ENCODE measurements at regions not wholly inside any gene's neighbourhood (a gene's known extent, or its start where the extent isn't known, plus 50 kb on each side); places are given as distances from the start of the nearest gene placed in this dataset.

GRCh38 chr3:168889666-168890065 lies 773.8 kb downstream of the MECOM start:
- DNase-seq (ENCODE audit: low spot score) = no peak

- no peak for DNase-seq (ENCODE audit: low spot score)
These were observed 774.7 kb downstream of the MECOM start for GRCh38 chr3:168888781-168889180.

DNA sequence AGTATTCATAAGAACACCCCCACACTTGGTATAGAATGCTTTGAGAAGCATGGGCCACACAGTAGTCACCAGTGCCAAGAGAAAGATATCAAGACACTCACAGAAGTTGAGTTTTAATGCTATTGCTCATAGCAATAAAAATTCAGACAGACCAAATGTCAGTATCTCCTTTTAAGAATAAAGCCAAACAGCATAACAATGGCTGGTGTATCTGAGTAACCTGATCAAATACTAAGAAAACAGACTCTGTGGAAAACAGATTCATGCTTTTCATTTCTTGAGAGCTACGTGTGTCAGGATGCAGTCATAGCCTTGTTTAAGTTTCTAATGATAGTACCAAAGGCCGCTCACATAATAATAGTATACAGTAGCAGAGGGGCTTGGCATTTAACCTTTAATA lies 778.5 kb downstream of the MECOM start:
- DNase-seq (ENCODE audit: low spot score) = no peak

DNA sequence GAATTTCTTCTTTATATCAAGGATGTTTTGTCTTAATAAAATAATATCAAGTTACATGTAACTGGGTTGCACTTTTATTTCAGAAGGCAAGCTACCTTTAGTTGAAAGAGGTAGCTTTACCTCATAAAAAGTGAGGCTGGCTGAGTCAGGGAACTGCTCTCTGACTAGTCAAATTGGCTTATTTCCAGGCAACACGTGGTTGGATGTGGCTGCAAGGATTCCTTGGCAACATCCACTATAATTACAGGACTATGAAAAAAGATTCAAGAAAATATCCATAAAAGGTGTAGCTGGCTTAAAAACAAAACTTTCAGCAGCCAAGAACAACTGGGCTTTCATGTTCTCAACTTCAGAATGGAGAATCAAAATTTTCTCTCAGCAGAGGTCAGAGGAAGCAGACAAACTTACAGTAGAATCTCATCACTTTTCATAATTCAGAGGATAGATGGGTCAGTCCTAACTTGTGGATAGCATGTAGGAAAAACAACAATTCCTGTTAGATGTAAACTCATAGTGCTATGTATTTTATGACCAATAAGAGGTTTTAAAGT lies 779.1 kb downstream of the MECOM start:
- no peak for DNase-seq (ENCODE audit: low spot score)

- DNase-seq (ENCODE audit: low spot score) = no peak
These were observed 780.4 kb downstream of the MECOM start for GRCh38 chr3:168883145-168883544.

- DNase-seq (ENCODE audit: low spot score) = no peak
These were observed 781.7 kb downstream of the MECOM start for GRCh38 chr3:168881804-168882203.

DNA sequence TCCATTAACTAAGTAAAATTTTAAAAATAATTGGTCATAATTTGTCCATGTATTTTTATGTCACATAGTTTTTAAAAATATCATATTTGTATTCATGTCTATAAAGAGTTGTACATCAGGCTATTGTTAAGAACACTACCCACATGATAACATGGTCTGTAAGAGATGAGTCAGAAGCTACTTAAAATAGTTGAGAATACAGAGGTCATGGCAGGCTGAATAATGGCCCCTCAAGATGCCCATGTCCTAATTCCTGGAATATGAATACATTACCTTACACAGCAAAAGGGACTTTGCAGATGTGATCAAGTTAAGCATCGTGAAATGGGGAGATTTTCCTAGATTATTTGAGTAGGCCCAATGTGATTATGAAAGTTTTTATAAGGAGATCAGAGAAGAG lies 782.9 kb upstream of the GOLIM4 start:
- DNase-seq (ENCODE audit: low spot score) = no peak

GRCh38 chr3:168877899-168878298 lies 782.2 kb upstream of the GOLIM4 start:
- DNase-seq (ENCODE audit: low spot score) = no peak

DNA sequence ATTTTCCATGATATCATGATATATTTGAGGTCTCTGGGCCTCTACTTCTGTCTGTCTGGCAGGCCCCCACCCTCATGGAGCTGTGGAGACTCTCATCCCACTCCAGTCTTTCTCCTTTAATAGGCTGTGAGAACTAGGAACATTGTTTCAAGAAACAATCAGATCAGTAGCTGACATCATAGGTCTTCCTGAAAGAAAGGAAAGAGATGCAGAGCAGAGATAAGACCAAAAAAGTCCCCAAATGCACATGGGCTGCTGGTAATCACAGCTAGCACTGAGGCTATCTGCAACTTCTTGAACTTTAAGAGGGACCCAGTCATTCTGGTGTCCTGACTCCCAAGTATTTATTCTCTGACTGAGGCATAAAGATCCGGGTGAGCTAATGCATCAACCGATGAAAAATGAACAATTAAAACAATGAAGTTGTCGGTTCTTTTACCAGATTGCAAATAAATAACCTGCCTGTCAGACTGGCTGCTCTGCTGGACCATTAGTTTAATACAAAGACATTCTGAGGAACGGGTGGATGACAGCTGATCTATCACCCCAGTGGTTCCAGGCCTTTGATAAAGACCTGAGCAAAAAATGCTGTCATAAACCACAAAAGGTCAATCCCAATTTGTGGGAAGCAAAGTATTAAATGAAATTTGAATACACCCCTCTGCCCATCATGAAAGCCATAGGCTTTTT lies 780.8 kb upstream of the GOLIM4 start:
- no peak for DNase-seq (ENCODE audit: low spot score)

GRCh38 chr3:168872826-168873225 lies 777.1 kb upstream of the GOLIM4 start:
- DNase-seq (ENCODE audit: low spot score) = no peak

GRCh38 chr3:168870892-168871291 lies 775.2 kb upstream of the GOLIM4 start:
- DNase-seq (ENCODE audit: low spot score) = no peak

- DNase-seq (ENCODE audit: low spot score) = no peak
These were observed 769.4 kb upstream of the GOLIM4 start for GRCh38 chr3:168865022-168865551.

DNA sequence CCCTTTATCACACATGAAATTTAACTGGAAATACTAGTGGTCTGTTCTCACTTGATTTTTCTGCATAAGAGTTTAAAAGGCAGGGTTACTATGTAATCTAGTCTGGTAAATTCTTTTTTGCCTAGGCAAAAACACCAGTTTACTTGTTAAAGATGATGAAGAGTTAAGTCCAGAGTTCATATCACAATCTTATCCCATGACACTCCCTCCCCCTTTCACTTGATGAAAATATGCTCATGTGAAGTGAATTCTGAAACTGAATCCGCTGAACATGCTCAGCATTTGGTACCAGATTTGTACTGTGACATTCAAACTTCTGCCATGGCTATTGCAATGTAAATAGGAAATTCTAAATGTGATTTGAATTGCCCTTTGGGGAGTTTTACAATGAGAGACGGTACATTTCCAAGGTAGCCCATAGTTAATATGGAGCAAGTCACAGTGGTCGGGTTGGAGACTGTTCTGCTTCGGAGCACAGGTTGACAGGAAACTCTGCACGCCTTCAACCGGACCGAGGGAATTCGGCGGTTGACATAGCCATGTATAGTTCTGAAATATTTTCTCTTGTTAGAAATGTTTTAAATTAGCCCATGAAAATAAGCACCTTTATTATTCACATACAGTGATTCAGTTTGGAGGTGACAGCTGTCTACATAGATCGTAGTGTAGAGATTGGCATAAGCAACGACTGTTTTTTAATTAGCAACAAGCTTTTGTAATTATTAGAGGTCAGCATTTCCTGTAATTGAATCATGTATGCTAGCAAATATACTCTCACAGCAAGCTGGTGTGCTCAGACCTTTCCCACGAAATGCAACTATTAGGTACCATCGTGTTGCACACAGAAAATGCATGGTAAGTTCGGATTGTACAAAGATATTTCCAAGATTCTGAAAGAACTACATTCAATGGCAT lies 768.6 kb upstream of the GOLIM4 start:
- no peak for DNase-seq (ENCODE audit: low spot score)

GRCh38 chr3:168863561-168863960 lies 767.8 kb upstream of the GOLIM4 start:
- DNase-seq (ENCODE audit: low spot score) = no peak

DNA sequence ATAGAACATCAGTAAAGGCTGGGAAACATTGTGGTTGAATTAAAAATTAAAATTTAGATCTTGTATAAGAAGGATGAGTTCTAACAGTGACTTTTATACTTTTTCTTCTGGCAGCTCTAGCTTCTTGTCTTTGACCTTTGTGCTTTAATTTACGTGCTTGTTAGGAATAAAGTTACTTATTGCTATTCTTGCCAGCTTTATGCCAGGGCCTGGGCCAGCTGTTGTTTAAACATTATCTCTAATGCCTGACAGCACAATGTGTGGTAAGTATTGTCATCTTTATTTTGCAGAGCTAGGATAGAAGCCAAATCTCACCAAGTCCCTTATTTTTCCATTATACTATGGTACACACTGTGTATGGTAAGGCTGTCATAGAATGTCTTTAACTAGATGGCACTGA lies 766.7 kb upstream of the GOLIM4 start:
- DNase-seq (ENCODE audit: low spot score) = no peak

GRCh38 chr3:168860592-168860991 lies 764.9 kb upstream of the GOLIM4 start:
- DNase-seq (ENCODE audit: low spot score) = no peak

GRCh38 chr3:168860028-168860427 lies 764.3 kb upstream of the GOLIM4 start:
- DNase-seq (ENCODE audit: low spot score) = no peak

- DNase-seq (ENCODE audit: low spot score) = no peak
These were observed 763.9 kb upstream of the GOLIM4 start for GRCh38 chr3:168859574-168859973.

- DNase-seq (ENCODE audit: low spot score) = no peak
These were observed 763.4 kb upstream of the GOLIM4 start for GRCh38 chr3:168859143-168859542.

DNA sequence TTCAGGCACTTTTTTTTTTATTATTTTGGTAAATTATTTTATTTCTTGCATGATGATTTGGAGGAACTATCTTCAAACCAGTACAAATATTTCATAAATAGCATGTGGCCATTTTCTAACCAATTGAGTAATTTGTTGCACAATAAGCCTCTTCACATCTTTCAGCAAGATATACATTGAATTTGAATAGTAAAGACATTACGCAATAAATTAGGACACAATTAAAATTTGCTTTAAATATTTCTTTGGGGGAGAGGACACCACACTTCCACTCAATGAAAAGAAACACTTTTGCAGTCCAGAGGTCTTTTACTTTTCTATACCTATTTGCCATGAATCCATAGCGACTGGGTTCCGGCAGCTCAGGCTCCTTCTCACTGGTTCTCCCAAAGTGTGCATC lies 762.6 kb upstream of the GOLIM4 start:
- no peak for DNase-seq (ENCODE audit: low spot score)

- no peak for DNase-seq (ENCODE audit: low spot score)
These were observed 754.4 kb upstream of the GOLIM4 start for GRCh38 chr3:168850109-168850508.

DNA sequence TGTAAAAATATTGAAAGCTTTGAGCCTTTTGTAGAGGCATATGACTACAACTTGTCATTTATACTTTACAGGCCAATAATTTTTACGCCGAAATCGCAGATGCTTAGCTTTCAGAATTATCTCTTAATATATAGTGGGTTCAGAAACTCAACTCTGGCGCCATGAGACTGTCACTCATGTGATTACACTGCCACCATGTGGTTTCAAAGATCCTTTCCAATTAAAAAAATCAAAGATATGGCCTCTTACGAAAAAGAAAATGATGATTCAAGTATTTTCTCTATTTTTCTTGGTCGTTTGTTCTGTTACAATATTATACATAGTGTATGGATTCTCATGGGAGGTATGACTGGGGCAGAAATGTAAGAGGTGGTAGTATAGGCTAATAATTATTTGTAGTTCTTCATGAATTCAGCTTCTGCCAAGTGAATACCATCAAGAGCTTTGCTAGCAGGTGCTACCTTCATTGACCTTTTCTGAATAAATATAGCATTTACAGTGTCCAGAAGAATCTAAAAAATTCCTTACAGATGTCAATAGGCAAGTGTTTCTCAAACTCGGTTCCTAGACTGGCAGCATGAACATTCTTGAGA lies 751.7 kb upstream of the GOLIM4 start:
- DNase-seq (ENCODE audit: low spot score) = no peak

All from HuH-7 (cell line).